ENCODE measurements at regions not wholly inside any gene's neighbourhood (a gene's known extent, or its start where the extent isn't known, plus 50 kb on each side); places are given as distances from the start of the nearest gene placed in this dataset.

- H3K27ac ChIP-seq, result no peak overlapping the region
- H3K27me3 ChIP-seq, result no peaks in the 10 kb centered on the region
- no peak for DNase-seq
- no peaks in the 10 kb centered on the region for H3K36me3 ChIP-seq
- no peak overlapping the region for H3K4me3 ChIP-seq
- intact Hi-C loops (cut with DNase I), result no loop called here
- no peak for ATAC-seq
- no peaks in the 10 kb centered on the region for H3K4me1 ChIP-seq
- no peak for TF ChIP-seq CTCF (IDR thresholded peaks at IDR 0.05)
- TF ChIP-seq POLR2A (IDR thresholded peaks at IDR 0.05), result no peak
- no peaks in the 10 kb centered on the region for H3K9me3 ChIP-seq
Observed at GRCh38 chr7:84394219-84394618, 199.6 kb upstream of the SEMA3A start.

- DNase-seq (no peak), ATAC-seq (no peak)
- Histone ChIP-seq H3K27me3 (no peaks in the 10 kb centered on the region), H3K27ac (no peak overlapping the region), H3K4me3 (no peak overlapping the region), H3K4me1 (no peaks in the 10 kb centered on the region), H3K9me3 (no peaks in the 10 kb centered on the region), H3K36me3 (no peaks in the 10 kb centered on the region)
- TF ChIP-seq POLR2A (IDR thresholded peaks at IDR 0.05) (no peak), CTCF (IDR thresholded peaks at IDR 0.05) (no peak)
- intact Hi-C loops (cut with DNase I), result no loop called here
Observed at GRCh38 chr7:84393786-84394185, 199.2 kb upstream of the SEMA3A start.

GRCh38 chr7:84390845-84391244, 196.3 kb upstream of the SEMA3A start:
- intact Hi-C loops (cut with DNase I), result no loop called here

GRCh38 chr7:84389242-84389641, 194.7 kb upstream of the SEMA3A start:
- intact Hi-C loops (cut with DNase I), result no loop called here
- TF ChIP-seq POLR2A (IDR thresholded peaks at IDR 0.05), result no peak
- TF ChIP-seq CTCF (IDR thresholded peaks at IDR 0.05), result no peak
- ATAC-seq (no peak), DNase-seq (no peak)
- Histone ChIP-seq H3K27ac (no peak overlapping the region), H3K9me3 (no peaks in the 10 kb centered on the region), H3K36me3 (no peaks in the 10 kb centered on the region), H3K27me3 (no peaks in the 10 kb centered on the region), H3K4me3 (no peak overlapping the region), H3K4me1 (no peaks in the 10 kb centered on the region)
- 70 to 75% (median 73%) methylated on average over 4 of the region's 4 CpGs for WGBS, 4 donors

More at GRCh38 chr7:84390845-84391244, 196.3 kb upstream of the SEMA3A start:
- no peaks in the 10 kb centered on the region for H3K27me3 ChIP-seq
- H3K36me3 ChIP-seq, result no peaks in the 10 kb centered on the region
- no peaks in the 10 kb centered on the region for H3K4me1 ChIP-seq
- no peaks in the 10 kb centered on the region for H3K9me3 ChIP-seq
- WGBS, 4 donors, result 87 to 90% (median 90%) methylated on average over 3 of the region's 3 CpGs
- no peak for TF ChIP-seq POLR2A (IDR thresholded peaks at IDR 0.05)
- TF ChIP-seq CTCF (IDR thresholded peaks at IDR 0.05), result no peak
- DNase-seq (no peak), ATAC-seq (no peak)
- no peak overlapping the region for H3K27ac ChIP-seq
- H3K4me3 ChIP-seq, result no peak overlapping the region
